ENCODE measurements at regions not wholly inside any gene's neighbourhood (a gene's known extent, or its start where the extent isn't known, plus 50 kb on each side); places are given as distances from the start of the nearest gene placed in this dataset.

DNA sequence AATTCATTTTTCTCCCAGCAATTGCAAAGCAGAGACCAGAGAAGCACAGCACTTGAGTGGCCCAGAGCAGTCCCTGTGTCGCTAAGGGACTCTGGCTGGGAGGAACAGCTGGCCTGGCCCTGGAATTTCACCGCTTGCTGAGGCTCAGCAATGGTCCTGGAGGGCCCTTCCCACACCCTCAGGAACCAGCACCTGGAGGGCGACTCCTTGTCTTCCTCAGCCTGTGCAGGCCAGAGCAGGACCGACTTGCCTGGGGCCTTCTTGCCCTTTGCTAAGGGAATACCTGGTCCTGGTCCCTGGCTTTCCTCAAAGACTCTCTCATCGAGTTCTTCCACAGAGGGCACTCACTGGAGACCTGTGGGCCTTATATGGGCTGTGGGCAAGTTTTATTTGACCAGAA, 294.6 kb downstream of the RPLP1 start:
- no peak for DNase-seq

- peak; percentile 25 for DNase-seq
Measured at GRCh38 chr15:69748131-69748530, 295.5 kb downstream of the RPLP1 start.

GRCh38 chr15:69748576-69749185, 296.1 kb downstream of the RPLP1 start:
- DNase-seq = peak; percentile 80

DNA sequence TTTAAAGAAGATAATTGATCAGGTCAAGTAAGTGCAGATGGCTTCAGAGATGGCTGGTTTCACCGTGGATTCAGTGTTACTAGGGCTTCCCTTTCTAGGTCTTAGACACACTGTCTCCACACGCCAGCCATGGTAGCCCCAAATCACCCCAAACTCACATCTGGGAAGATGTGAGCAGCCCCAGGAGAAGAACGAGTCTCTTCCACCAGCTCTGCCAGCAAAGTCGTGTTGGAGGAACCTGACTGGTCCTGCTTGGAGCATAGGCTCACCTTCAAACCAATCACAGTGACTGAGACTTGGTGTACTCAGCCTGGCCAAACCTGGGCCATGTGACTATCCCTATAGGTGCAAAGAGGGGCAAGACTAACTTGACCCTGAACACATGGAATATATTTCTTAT, 296.7 kb downstream of the RPLP1 start:
- DNase-seq = no peak

GRCh38 chr15:69749797-69750196, 297.2 kb downstream of the RPLP1 start:
- DNase-seq = no peak

GRCh38 chr15:69750253-69750652, 297.6 kb downstream of the RPLP1 start:
- DNase-seq = no peak

DNA sequence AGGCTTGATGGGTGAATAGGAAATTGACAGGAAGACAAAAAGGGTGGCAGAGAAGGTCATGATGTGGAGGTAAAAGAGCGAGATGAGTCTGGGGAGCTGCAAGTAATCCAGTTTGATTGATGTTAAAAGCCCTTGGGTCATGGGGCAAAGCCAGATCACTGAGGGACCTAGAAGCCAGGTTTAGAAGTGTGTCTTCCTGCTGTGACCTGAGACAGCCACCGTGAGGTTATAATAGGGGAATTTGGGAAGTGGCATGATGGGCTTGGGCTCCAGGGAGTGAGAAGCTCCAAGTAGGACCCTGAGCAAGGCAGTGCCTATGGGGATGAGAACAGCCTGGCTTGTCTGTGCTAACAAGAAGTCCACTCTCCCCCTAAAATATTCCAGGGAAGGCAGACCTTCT, 298.5 kb downstream of the RPLP1 start:
- DNase-seq = no peak

- DNase-seq = no peak
Measured at GRCh38 chr15:69751566-69751965, 298.9 kb downstream of the RPLP1 start.

DNA sequence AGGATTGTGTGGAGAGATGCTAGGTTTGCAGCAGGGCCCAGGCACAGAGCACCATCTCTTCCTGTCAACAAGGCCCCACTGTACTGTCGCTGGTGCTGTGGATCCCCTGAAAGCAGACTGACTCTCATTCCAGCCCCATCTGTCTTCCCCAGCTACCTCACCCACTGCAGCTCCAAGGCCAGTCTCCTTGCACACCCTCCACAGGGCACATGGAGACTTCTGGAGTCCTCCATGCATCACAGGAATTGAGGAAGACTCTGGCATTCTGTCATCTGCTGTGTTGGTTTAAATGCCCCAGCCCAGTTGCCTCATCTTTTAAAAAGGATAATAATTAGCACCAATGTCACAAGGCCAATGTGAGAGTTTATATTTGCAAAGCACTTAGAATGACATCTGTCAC, 301.2 kb downstream of the RPLP1 start:
- DNase-seq = no peak

DNA sequence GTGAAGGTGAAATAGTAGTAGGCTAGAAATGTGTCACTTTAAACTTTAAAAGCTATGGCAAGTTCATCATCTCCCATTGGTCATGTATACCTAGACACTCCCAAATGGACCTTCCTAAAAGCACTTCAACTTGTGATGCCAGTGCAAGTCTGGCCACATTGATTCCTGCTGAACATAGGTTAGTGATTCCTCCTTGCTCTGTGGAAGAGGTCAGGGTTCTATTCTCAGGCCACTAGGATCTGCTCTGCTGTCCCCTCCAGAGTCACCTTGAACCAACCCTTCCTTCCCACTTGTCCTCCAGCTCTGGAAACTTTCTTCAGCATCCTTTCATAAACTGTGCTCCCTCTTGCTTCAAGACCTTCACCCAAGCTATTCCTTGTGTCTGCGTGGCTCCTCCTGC, 301.7 kb downstream of the RPLP1 start:
- DNase-seq = no peak

DNA sequence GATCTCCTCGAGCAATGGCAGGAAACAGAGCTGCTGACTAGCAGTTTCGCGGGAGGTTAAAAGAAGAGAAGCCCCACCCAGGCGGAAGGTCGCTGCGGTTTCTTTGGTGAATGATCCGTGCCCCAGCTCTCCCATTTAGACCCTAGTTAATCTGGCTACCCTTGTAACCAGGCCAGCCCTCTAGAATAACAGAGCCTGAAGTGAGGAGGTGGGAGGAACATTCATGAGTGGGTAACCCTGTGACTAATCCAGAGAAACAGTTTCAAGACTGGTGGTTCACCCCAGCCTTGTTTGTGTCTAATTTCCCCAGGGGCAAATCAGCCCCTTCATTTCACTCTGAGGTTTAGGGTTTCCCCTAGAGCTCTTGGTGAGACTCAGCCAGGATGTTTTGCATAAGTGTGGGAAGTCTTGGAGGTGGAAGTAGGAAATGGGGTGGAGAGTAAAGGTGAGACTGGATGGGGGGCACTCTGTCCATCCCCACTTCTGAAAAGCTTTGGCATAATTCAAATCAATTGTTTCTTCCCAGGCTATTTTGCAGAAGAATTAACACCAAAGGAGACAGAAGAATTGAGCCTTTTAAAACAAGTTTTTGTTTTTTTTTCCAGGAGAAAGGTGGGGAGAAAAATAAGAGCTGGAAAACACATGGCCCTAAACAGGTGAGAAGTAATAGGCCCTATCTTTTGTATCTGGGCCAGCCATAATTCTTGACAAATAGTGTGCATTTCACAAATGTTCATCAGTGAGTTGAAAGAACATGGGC, 303.1 kb downstream of the RPLP1 start:
- no peak for DNase-seq

- DNase-seq = no peak
Measured at GRCh38 chr15:69756440-69756839, 303.8 kb downstream of the RPLP1 start.

- DNase-seq = no peak
Measured at GRCh38 chr15:69757186-69757585, 304.6 kb downstream of the RPLP1 start.

DNA sequence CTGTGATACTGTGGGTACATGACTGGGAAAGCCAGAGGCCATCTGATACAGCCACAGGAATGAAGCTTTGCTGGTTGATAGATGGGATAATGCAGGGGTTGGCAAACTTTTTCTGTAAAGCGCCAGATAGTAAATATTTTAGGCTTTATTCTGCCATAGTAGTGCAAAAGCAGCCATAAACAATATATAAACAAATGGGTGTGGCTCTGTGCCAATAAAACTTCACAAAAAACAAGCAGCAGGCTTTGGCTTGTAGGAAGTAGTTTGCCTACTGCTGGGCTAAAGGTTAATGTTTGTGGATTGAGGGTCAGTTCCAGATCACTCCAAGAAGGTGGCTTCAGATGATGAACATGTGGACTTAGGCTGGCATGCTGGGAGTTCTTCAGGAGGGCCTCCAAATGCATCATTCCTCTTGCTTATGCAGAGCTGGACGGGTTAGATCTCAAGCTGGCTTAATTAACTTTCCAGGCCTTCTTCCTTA, 305.7 kb downstream of the RPLP1 start:
- no peak for DNase-seq

DNA sequence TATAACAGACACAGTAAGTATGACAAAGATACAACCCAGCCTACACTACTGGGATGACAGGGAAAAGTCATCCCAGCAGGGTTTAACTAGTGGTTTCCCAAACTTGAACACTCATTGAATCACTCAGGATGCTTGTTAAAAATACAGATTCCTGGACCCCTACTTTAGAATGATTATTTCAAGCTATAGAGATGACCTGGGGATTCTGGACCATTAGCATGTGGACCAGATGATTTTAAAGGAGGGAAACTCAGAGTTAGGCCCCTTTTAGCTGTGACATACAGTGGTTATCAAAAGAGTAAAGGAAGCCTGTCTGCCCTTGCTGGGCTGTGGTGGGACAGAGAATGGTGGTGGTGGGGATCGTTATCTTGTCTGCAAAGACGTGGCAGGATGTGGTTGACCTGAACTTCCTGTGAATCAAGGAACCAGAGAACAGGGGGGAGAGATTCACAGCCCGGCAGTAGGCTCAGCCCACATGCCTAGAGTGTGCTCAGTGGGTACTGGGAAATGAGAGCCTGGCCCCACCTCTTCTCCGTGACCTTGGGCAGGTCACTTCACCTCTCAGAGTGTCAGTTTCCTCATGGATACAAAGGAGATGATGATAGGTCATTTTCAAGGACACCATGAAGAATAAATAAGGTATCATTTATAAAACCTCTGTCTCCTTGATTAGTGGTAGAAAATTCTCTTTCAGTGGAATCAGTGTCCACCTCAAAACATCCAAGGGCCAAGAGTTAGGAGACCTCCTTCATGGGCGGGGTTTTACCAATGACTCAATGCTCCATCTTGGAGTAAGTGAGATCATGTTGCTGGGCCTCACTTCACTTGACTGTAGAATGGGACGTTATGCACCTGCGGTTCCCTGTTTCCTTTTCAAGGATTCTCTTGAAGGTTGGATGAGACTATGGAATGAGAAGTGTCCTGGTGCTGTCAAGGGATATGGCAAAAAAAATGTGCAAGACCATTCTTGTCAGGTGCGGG, 306.5 kb downstream of the RPLP1 start:
- no peak for DNase-seq

DNA sequence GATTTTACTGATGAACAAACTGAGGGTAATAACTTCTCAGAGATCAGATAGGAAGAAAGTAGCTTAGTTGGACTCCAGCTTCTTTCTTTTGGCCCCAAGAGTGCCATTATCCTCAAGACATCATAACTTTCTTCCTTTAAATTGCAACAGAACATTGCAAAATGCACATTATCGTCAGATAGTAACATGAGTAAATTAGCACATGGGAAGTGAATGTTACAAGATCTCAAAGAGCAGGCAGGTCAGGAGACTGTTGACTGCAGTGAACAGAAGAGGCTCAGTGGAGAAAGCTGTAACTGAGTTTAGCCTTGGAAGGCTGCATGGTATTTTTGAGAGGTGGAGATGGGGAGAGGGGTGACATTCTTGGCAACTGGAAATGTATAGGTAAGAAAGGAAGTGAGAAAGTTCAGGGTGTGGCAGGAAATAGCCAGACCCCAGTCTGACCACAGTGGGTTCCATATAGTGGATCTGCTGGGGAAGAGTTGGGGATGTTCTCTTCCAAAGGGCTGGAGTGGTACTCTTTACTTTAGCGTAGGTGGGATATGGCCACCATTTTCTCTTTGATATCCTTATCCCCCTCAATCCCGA, 307.7 kb downstream of the RPLP1 start:
- DNase-seq = no peak

DNA sequence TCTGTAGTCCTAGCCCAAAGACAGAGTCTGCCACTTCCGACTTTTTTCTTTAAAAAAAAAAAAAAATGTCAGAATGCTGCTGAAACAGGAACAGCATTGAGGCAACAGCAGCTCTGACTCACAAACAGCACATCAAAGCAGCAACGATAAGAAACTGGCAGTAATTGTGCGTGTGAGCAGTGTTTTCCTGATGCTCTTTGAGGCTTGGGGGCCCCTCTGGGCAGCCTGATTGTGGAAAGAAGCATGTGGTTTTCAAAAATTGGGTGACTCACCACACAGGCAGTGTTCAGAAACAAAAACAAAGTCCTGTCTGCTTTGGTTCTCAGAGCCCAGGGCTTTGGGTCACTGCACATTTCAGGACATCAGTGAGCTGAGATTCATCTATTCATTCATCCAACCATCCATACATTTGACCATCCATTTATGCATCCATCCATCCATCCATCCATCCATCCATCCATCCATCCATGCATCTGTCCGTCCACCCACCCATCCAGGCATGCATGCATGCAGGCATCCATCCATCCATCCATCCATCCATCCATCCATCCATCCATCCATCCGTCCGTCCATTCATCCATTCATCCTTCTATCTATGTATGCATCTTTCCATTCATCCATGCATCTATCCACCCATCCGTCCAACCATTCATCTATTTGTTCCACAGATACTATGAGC, 308.4 kb downstream of the RPLP1 start:
- DNase-seq = no peak

- DNase-seq = no peak
Measured at GRCh38 chr15:69762373-69763148, 309.9 kb downstream of the RPLP1 start.

GRCh38 chr15:69763831-69764230, 311.2 kb downstream of the RPLP1 start:
- DNase-seq = peak; percentile 50

GRCh38 chr15:69766156-69766555, 313.5 kb downstream of the RPLP1 start:
- no peak for DNase-seq

GRCh38 chr15:69767191-69767590, 314.6 kb downstream of the RPLP1 start:
- DNase-seq = no peak

All from tongue (tissue), 1 donor.